Peyer's patch (tissue), 4 donors: ENCODE measurements at regions not wholly inside any gene's neighbourhood (a gene's known extent, or its start where the extent isn't known, plus 50 kb on each side); places are given as distances from the start of the nearest gene placed in this dataset.

Source experiments
- POLR2A ChIP-seq, 2 donors: fragments of 450-650 bp; IDR thresholded peaks; one replicate each; pipeline ENCODE4 v1.5.1; 2017; ENCODE audit warnings: antibody characterized with exemption in 2 of 2, mild to moderate bottlenecking in 2 of 2, moderate library complexity in 2 of 2
- TF ChIP-seq, protein P1 (sequence below), 6 experiments: fragments of 450-650 bp in 4 of 6; fragments of 200-600 bp in 2 of 6; sonication (generic) in 1 of 6; IDR thresholded peaks; one replicate each; pipeline ENCODE4 v1.5.1; 2017 to 2019; ENCODE audit warnings: antibody characterized with exemption in 6 of 6, mild to moderate bottlenecking in 3 of 6, moderate library complexity in 1 of 6

- TF ChIP-seq, protein P1, sequence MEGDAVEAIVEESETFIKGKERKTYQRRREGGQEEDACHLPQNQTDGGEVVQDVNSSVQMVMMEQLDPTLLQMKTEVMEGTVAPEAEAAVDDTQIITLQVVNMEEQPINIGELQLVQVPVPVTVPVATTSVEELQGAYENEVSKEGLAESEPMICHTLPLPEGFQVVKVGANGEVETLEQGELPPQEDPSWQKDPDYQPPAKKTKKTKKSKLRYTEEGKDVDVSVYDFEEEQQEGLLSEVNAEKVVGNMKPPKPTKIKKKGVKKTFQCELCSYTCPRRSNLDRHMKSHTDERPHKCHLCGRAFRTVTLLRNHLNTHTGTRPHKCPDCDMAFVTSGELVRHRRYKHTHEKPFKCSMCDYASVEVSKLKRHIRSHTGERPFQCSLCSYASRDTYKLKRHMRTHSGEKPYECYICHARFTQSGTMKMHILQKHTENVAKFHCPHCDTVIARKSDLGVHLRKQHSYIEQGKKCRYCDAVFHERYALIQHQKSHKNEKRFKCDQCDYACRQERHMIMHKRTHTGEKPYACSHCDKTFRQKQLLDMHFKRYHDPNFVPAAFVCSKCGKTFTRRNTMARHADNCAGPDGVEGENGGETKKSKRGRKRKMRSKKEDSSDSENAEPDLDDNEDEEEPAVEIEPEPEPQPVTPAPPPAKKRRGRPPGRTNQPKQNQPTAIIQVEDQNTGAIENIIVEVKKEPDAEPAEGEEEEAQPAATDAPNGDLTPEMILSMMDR (IDR thresholded peaks at IDR 0.05): no peak
- TF ChIP-seq POLR2A (IDR thresholded peaks at IDR 0.05): no peak
These were observed 213.9 kb upstream of the TBL1XR1 start for GRCh38 chr3:177411201-177411600.
